K562 (cell line): ENCODE measurements at regions not wholly inside any gene's neighbourhood (a gene's known extent, or its start where the extent isn't known, plus 50 kb on each side); places are given as distances from the start of the nearest gene placed in this dataset.

Source experiments
- ARID1B ChIP-seq: fragments of 450-650 bp; IDR thresholded peaks from 2 replicates; pipeline ENCODE4 v1.6.1; 2016; ENCODE audit warnings: antibody characterized with exemption, mild to moderate bottlenecking, inconsistent platforms
- BRD9 ChIP-seq: fragments of 450-650 bp; IDR thresholded peaks from 2 replicates; pipeline ENCODE4 v1.6.1; 2018; ENCODE audit warnings: low read depth; ENCODE audit not compliant: partially characterized antibody
- CBFA2T2 ChIP-seq: fragments of 450-650 bp; conservative IDR thresholded peaks from 2 replicates; pipeline ENCODE4 v1.6.1; 2017; ENCODE audit warnings: mild to moderate bottlenecking
- DDX20 ChIP-seq: fragments of 450-650 bp; IDR thresholded peaks from 2 replicates; pipeline ENCODE4 v1.6.1; 2016; ENCODE audit warnings: missing genetic modification characterization, low read depth, mild to moderate bottlenecking, missing compliant biosample characterization, moderate library complexity
- JUND ChIP-seq, 2 experiments: IDR thresholded peaks; 2 replicates in 1 of 2; 3 replicates in 1 of 2; pipeline ENCODE4 v1.6.1; 2011; ENCODE audit warnings: borderline replicate concordance in 2 of 2, low read depth in 2 of 2, low read length in 2 of 2, improper control_type of control experiment in 1 of 2, missing biosample characterization in 1 of 2, missing genetic modification characterization in 1 of 2, missing genetic modification reagents in 1 of 2
- MEIS2 ChIP-seq: fragments of 450-650 bp; IDR thresholded peaks from 2 replicates; pipeline ENCODE4 v1.6.1; 2014; ENCODE audit warnings: mild to moderate bottlenecking; ENCODE audit not compliant: partially characterized antibody
- MTA2 ChIP-seq: fragments of 450-650 bp; IDR thresholded peaks from 2 replicates; pipeline ENCODE4 v1.6.1; 2016; ENCODE audit warnings: low read depth
- PML ChIP-seq: IDR thresholded peaks from 2 replicates; pipeline ENCODE4 v1.6.1; 2012; ENCODE audit warnings: low read length, inconsistent platforms
- RCOR1 ChIP-seq, 2 experiments: IDR thresholded peaks; 2 replicates each; pipeline ENCODE4 v1.6.1; 2012; ENCODE audit warnings: low read depth in 2 of 2, low read length in 2 of 2, borderline replicate concordance in 1 of 2, improper control_type of control experiment in 1 of 2
- RFX1 ChIP-seq: fragments of 450-650 bp; IDR thresholded peaks from 2 replicates; pipeline ENCODE4 v1.6.1; 2016; ENCODE audit warnings: mild to moderate bottlenecking, moderate library complexity
- SAP30 ChIP-seq: fragments of 200-600 bp; sonication (generic); IDR thresholded peaks from 2 replicates; pipeline ENCODE4 v1.6.1; 2012; ENCODE audit warnings: borderline replicate concordance, low read depth, mild to moderate bottlenecking, moderate library complexity, low read length, control low read depth, inconsistent platforms; ENCODE audit not compliant: insufficient read depth, poor library complexity, severe bottlenecking
- SMARCC2 ChIP-seq: fragments of 450-650 bp; IDR thresholded peaks from 2 replicates; pipeline ENCODE4 v1.6.1; 2017; ENCODE audit warnings: antibody characterized with exemption, moderate library complexity, mild to moderate bottlenecking, low read depth
- SOX6 ChIP-seq: fragments of 450-650 bp; IDR thresholded peaks from 2 replicates; pipeline ENCODE4 v1.6.1; 2014; ENCODE audit warnings: mild to moderate bottlenecking
- STAT5A ChIP-seq: IDR thresholded peaks from 2 replicates; pipeline ENCODE4 v1.6.1; 2012; ENCODE audit warnings: low read length, inconsistent platforms, borderline replicate concordance
- TAL1 ChIP-seq: fragments of 450-650 bp; IDR thresholded peaks from 2 replicates; pipeline ENCODE4 v1.6.1; 2016; ENCODE audit warnings: mild to moderate bottlenecking
- TEAD4 ChIP-seq, 2 experiments: sonication (generic) in 1 of 2; formaldehyde crosslinking in 1 of 2; IDR thresholded peaks; 2 replicates each; pipeline versions ENCODE4 v1.6.1 to v1.8.0; 2012 to 2022; ENCODE audit warnings: borderline replicate concordance in 1 of 2, inconsistent platforms in 1 of 2, low read length in 1 of 2, mild to moderate bottlenecking in 1 of 2, missing genetic modification reagents in 1 of 2
- ZNF232 ChIP-seq: sonication (generic); formaldehyde crosslinking; IDR thresholded peaks from 2 replicates; pipeline ENCODE4 v1.8.0; 2022; ENCODE audit warnings: mild to moderate bottlenecking, missing genetic modification reagents
- TF ChIP-seq, protein P1 (sequence below): fragments of 450-650 bp; IDR thresholded peaks from 2 replicates; pipeline ENCODE4 v1.6.1; 2016

DNA sequence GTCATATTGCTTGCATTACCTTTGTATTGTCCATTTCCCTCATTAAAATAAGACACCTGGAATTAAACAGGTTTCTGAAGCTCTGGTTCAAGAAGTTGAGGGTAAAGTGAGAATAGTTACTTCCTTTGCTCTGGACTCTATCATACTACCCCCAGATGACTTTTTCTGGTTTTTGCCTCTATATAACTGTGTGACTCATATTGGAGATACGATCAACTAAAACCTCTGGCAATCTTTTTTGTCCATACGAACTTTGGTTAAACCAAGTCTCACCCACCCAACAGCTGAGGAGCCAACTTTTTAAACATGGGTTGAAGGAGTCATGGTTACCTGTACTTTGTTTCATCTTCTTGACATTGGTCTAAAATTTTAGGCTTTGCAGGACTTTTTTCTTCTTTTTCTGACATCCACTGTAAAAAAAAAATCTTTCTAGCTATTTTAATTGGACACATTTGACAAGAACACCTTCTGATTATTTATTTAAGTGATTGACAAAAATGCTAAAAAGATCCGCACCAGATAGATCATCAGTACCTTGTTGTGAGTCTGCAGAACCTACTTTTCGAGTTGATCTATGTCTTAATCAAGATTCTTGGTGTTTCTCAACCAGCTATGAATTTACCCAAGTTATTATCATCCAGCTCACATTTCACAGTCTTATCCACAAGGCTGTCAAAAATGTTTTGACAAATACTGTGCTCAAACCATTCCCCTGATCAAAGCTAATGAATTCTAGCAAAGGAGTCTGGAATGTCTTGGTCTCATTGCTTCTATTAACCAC lies 166.0 kb downstream of the IPO8 start (continued):
- TF ChIP-seq STAT5A (peak; percentile 58), BRD9 (no peak), SOX6 (no peak), SAP30 (no peak), CBFA2T2 (peak; percentile 61), TEAD4 (IDR thresholded peaks at IDR 0.05; ENCODE audit: low read length) (peak; percentile 77), TEAD4 (CRISPR knock-in tag; IDR thresholded peaks at IDR 0.05; ENCODE audit: borderline replicate concordance) (no peak), MEIS2 (peak; percentile 71), DDX20 (tag) (no peak), TAL1 (peak; percentile 50), MTA2 (peak; percentile 37), RCOR1 (IDR thresholded peaks at IDR 0.05; ENCODE audit: borderline replicate concordance in 1 of 2, low read depth in 2 of 2, low read length in 2 of 2) (peak in 1 of 2 experiments; percentile 70; a peak in 1 of 4 replicates), ARID1B (peak; percentile 89), ZNF232 (CRISPR knock-in tag) (no peak), SMARCC2 (peak; percentile 76), RFX1 (peak; percentile 36; the same call in 1 of the 2 replicates), PML (peak; percentile 58; the same call in 1 of the 2 replicates), JUND (IDR thresholded peaks at IDR 0.05; ENCODE audit: borderline replicate concordance, low read depth, low read length) (peak; percentile 93), JUND (tag; IDR thresholded peaks at IDR 0.05; ENCODE audit: borderline replicate concordance, low read depth, low read length) (peak; percentile 91; the same call in 2 of the 3 replicates)
- TF ChIP-seq, protein P1, sequence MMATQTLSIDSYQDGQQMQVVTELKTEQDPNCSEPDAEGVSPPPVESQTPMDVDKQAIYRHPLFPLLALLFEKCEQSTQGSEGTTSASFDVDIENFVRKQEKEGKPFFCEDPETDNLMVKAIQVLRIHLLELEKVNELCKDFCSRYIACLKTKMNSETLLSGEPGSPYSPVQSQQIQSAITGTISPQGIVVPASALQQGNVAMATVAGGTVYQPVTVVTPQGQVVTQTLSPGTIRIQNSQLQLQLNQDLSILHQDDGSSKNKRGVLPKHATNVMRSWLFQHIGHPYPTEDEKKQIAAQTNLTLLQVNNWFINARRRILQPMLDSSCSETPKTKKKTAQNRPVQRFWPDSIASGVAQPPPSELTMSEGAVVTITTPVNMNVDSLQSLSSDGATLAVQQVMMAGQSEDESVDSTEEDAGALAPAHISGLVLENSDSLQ = peak; percentile 34; the same call in 1 of the 2 replicates
